HEK293 (cell line): ENCODE measurements at regions not wholly inside any gene's neighbourhood (a gene's known extent, or its start where the extent isn't known, plus 50 kb on each side); places are given as distances from the start of the nearest gene placed in this dataset.

ENCODE experiments used
- CTCF ChIA-PET: fragments of 350-600 bp; formaldehyde crosslinking; extraction: SDS; loops from one replicate; lab custom pipeline; 2021; ENCODE audit warnings: antibody characterized with exemption; lab: Yijun Ruan, JAX
- POLR2A ChIA-PET: fragments of 300-600 bp; formaldehyde crosslinking; extraction: SDS; loops from one replicate; lab custom pipeline; 2020; ENCODE audit warnings: antibody characterized with exemption, inconsistent platforms; lab: Yijun Ruan, JAX
- H3K27ac ChIP-seq: fragments of 200-500 bp; sonication (Bioruptor generic); 2 replicates; pipeline ENCODE4 v1.5.1; 2014; ENCODE audit warnings: low read depth, low read length, control low read depth, inconsistent platforms; ENCODE audit errors: extremely low read depth
- H3K36me3 ChIP-seq, 2 experiments: fragments of 200-500 bp in 1 of 2; sonication (Bioruptor generic) in 1 of 2; 1 replicate in 1 of 2; 2 replicates in 1 of 2; pipeline ENCODE4 v1.5.1; 2014 to 2017; ENCODE audit warnings: inconsistent platforms in 2 of 2, low read length in 2 of 2; ENCODE audit not compliant: control insufficient read depth in 2 of 2, insufficient read depth in 1 of 2
- H3K4me1 ChIP-seq: fragments of 200-500 bp; sonication (Bioruptor generic); 2 replicates; pipeline ENCODE4 v1.5.1; 2014; ENCODE audit warnings: mild to moderate bottlenecking, low read length, inconsistent platforms; ENCODE audit not compliant: control insufficient read depth, insufficient read depth
- H3K4me3 ChIP-seq: 2 replicates; pipeline ENCODE4 v1.5.1; 2011; ENCODE audit warnings: low read depth, mild to moderate bottlenecking, control low read depth, low read length, moderate library complexity
- H3K9me3 ChIP-seq: fragments of 200-500 bp; sonication (Bioruptor generic); 2 replicates; pipeline ENCODE4 v1.5.1; 2014; ENCODE audit warnings: low read depth, low read length, inconsistent platforms; ENCODE audit not compliant: control insufficient read depth, insufficient read depth
- AEBP2 ChIP-seq: fragments of 450-650 bp; formaldehyde crosslinking; IDR thresholded peaks from 2 replicates; pipeline ENCODE4 v1.5.1; 2016; ENCODE audit warnings: missing biosample characterization, missing genetic modification characterization, borderline replicate concordance
- HOXC10 ChIP-seq: sonication (generic); formaldehyde crosslinking; IDR thresholded peaks from 2 replicates; pipeline ENCODE4 v1.8.1; 2023; ENCODE audit warnings: mild to moderate bottlenecking, missing genetic modification reagents
- KLF9 ChIP-seq: fragments of 450-650 bp; formaldehyde crosslinking; IDR thresholded peaks from 2 replicates; pipeline ENCODE4 v1.5.1; 2016; ENCODE audit warnings: missing biosample characterization, missing genetic modification characterization, low read depth
- PATZ1 ChIP-seq: fragments of 450-650 bp; formaldehyde crosslinking; IDR thresholded peaks from 2 replicates; pipeline ENCODE4 v1.5.1; 2016; ENCODE audit warnings: missing biosample characterization, missing genetic modification characterization
- SETDB1 ChIP-seq: IDR thresholded peaks from one replicate; pipeline ENCODE4 v1.6.1; 2017; ENCODE audit warnings: mild to moderate bottlenecking, low read length, moderate library complexity, mixed read lengths; ENCODE audit not compliant: insufficient read length
- ZBTB44 ChIP-seq: fragments of 450-650 bp; IDR thresholded peaks from 2 replicates; pipeline ENCODE4 v1.5.1; 2018; ENCODE audit warnings: missing biosample characterization, mild to moderate bottlenecking, missing genetic modification characterization
- ZNF140 ChIP-seq: fragments of 450-650 bp; formaldehyde crosslinking; IDR thresholded peaks from 2 replicates; pipeline ENCODE4 v1.5.1; 2016; ENCODE audit warnings: missing biosample characterization, missing genetic modification characterization
- ZNF2 ChIP-seq: fragments of 450-650 bp; formaldehyde crosslinking; IDR thresholded peaks from 2 replicates; pipeline ENCODE4 v1.5.1; 2016; ENCODE audit warnings: missing biosample characterization, missing genetic modification characterization
- ZNF24 ChIP-seq: fragments of 450-650 bp; formaldehyde crosslinking; IDR thresholded peaks from 2 replicates; pipeline ENCODE4 v1.5.1; 2016; ENCODE audit warnings: missing biosample characterization, missing genetic modification characterization
- ZNF350 ChIP-seq: fragments of 450-650 bp; formaldehyde crosslinking; IDR thresholded peaks from 2 replicates; pipeline ENCODE4 v1.5.0; 2017; ENCODE audit warnings: missing biosample characterization, mild to moderate bottlenecking, missing genetic modification characterization
- ZNF404 ChIP-seq: fragments of 450-650 bp; formaldehyde crosslinking; IDR thresholded peaks from 2 replicates; pipeline ENCODE4 v1.5.1; 2017; ENCODE audit warnings: missing biosample characterization, missing genetic modification characterization
- ZNF433 ChIP-seq: fragments of 450-650 bp; formaldehyde crosslinking; IDR thresholded peaks from 2 replicates; pipeline ENCODE4 v1.5.1; 2016; ENCODE audit warnings: missing biosample characterization, missing genetic modification characterization, low read depth
- ZNF449 ChIP-seq: fragments of 450-650 bp; formaldehyde crosslinking; IDR thresholded peaks from 2 replicates; pipeline ENCODE4 v1.5.1; 2017; ENCODE audit warnings: missing biosample characterization, mild to moderate bottlenecking, missing genetic modification characterization, moderate library complexity
- ZNF473 ChIP-seq: fragments of 450-650 bp; formaldehyde crosslinking; IDR thresholded peaks from 2 replicates; pipeline ENCODE4 v1.5.1; 2017; ENCODE audit warnings: missing biosample characterization, missing genetic modification characterization
- ZNF510 ChIP-seq: fragments of 450-650 bp; formaldehyde crosslinking; IDR thresholded peaks from 2 replicates; pipeline ENCODE4 v1.5.1; 2018; ENCODE audit warnings: mild to moderate bottlenecking, missing genetic modification characterization, missing biosample characterization; ENCODE audit not compliant: insufficient replicate concordance
- ZNF558 ChIP-seq: fragments of 450-650 bp; formaldehyde crosslinking; IDR thresholded peaks from 2 replicates; pipeline ENCODE4 v1.5.1; 2016; ENCODE audit warnings: missing biosample characterization, missing genetic modification characterization
- ZNF580 ChIP-seq: fragments of 450-650 bp; formaldehyde crosslinking; IDR thresholded peaks from 2 replicates; pipeline ENCODE4 v1.5.1; 2016; ENCODE audit warnings: missing biosample characterization, missing genetic modification characterization
- ZNF692 ChIP-seq: fragments of 450-650 bp; formaldehyde crosslinking; IDR thresholded peaks from 2 replicates; pipeline ENCODE4 v1.5.1; 2016; ENCODE audit warnings: missing biosample characterization, missing genetic modification characterization
- ZNF707 ChIP-seq: fragments of 450-650 bp; formaldehyde crosslinking; IDR thresholded peaks from 2 replicates; pipeline ENCODE4 v1.5.1; 2016; ENCODE audit warnings: missing biosample characterization, missing genetic modification characterization
- ZNF76 ChIP-seq: fragments of 450-650 bp; formaldehyde crosslinking; IDR thresholded peaks from 2 replicates; pipeline ENCODE4; 2016; ENCODE audit warnings: low read depth, missing biosample characterization, missing genetic modification characterization, borderline replicate concordance

- Histone ChIP-seq H3K4me3 (no peak overlapping the region), H3K27ac (no peak overlapping the region), H3K4me1 (no peaks in the 10 kb centered on the region), H3K36me3 (no peaks in the 10 kb centered on the region), H3K9me3 (no peaks in the 10 kb centered on the region)
- POLR2A ChIA-PET, result no interaction called here
- CTCF ChIA-PET, result no interaction called here
- TF ChIP-seq ZNF433 (tag by site-specific recombination) (no peak), ZNF473 (tag by site-specific recombination) (no peak), ZNF76 (tag by site-specific recombination) (no peak), ZNF580 (no peak), KLF9 (no peak), HOXC10 (no peak), ZNF2 (tag by site-specific recombination) (no peak), ZBTB44 (tag by site-specific recombination) (no peak), ZNF692 (no peak), SETDB1 (no peak), ZNF140 (tag by site-specific recombination) (no peak), ZNF707 (tag by site-specific recombination) (no peak), ZNF24 (tag by site-specific recombination) (no peak)
Measured at GRCh38 chr16:65825191-65825856, 541.2 kb upstream of the CDH5 start.

- POLR2A ChIA-PET, result no interaction called here
- TF ChIP-seq ZNF350, result no peak
- no peak for TF ChIP-seq ZNF558 (tag by site-specific recombination)
- CTCF ChIA-PET, result no interaction called here
Measured at GRCh38 chr16:65822148-65822547, 544.3 kb upstream of the CDH5 start.

GRCh38 chr16:65819136-65819898 lies 547.2 kb upstream of the CDH5 start:
- ChIA-PET CTCF (no interaction called here), POLR2A (no interaction called here)
- Histone ChIP-seq H3K4me1 (no peaks in the 10 kb centered on the region), H3K9me3 (no peaks in the 10 kb centered on the region), H3K36me3 (no peaks in the 10 kb centered on the region), H3K4me3 (no peak overlapping the region), H3K27ac (no peak overlapping the region)
- TF ChIP-seq AEBP2 (tag by site-specific recombination) (no peak), ZNF449 (tag by site-specific recombination) (no peak), ZNF510 (tag by site-specific recombination) (no peak), PATZ1 (no peak), ZNF404 (tag by site-specific recombination) (no peak), ZNF707 (tag by site-specific recombination) (no peak)

More at GRCh38 chr16:65822148-65822547, 544.3 kb upstream of the CDH5 start:
- H3K27ac ChIP-seq, result no peak overlapping the region
- H3K4me3 ChIP-seq, result no peak overlapping the region
- H3K9me3 ChIP-seq, result no peaks in the 10 kb centered on the region
- H3K4me1 ChIP-seq, result no peaks in the 10 kb centered on the region
- no peaks in the 10 kb centered on the region for H3K36me3 ChIP-seq
